HG02571 (cell line): ENCODE measurements at regions not wholly inside any gene's neighbourhood (a gene's known extent, or its start where the extent isn't known, plus 50 kb on each side); places are given as distances from the start of the nearest gene placed in this dataset.

Experiments used
- ATAC-seq: cut with Tn5 transposase; IDR thresholded peaks from one replicate; pipeline ENCODE4 v1.9.1; 2021; ENCODE audit warnings: mild to moderate bottlenecking, moderate library complexity; ENCODE audit not compliant: unreplicated experiment

DNA sequence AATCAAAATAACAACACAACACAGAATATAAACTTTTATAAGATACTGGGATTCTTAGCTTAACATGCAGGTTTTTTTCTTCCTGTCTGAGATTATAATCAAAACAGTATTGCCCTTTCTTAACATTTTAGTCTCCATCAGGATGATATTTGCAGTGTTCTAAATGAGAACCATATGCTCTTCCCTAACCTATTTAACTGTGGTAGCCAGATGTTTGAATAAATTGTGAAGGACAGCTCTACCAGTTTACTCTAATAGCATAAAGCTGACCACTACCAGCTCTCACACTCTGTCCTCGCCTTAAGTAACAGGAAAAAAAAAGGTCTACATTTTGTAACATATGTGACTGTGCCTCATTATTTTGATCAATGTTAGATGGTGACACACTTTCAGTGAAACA is 618.7 kb upstream of the SGCG start:
- no peak for ATAC-seq

DNA sequence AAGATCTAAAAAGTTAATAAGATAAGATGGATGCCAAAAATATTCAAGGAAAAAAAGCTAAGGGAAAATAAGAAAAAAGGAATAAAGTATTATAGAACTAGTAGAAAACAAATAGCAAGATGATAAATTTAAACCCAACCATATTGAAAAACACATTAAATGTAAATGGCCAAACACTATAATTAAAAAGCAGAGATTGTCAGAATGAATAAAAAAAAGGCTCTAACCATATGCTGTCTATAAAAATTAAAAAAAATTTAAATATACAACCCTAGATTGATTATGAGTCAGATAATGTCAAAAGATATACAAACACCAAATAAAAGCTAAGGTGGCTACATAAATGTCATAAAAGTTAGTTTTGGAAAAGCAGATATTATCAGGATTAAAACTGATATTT is 617.5 kb upstream of the SGCG start:
- no peak for ATAC-seq

GRCh38 chr13:22569811-22570210 is 611.0 kb upstream of the SGCG start:
- ATAC-seq, result no peak

DNA sequence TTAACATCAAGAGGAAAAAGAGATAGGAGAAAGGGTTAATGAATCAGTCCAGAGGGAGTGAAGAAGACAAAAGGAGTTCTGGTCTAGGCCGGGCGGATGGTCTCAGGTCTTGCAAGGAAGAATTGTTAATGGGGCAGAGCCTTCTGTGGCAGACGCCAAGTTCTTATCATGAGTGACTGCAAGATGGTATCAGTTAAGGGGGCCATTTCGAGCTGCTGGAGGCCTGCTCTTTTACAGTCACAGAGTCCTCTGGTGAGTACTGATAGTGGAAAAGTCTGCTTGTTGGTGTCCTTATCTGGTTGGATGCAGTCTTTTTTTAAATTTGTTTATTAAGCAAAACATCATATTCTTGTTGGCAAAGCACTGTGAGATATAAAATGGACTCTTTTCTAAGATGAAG is 590.9 kb upstream of the SGCG start:
- no peak for ATAC-seq

DNA sequence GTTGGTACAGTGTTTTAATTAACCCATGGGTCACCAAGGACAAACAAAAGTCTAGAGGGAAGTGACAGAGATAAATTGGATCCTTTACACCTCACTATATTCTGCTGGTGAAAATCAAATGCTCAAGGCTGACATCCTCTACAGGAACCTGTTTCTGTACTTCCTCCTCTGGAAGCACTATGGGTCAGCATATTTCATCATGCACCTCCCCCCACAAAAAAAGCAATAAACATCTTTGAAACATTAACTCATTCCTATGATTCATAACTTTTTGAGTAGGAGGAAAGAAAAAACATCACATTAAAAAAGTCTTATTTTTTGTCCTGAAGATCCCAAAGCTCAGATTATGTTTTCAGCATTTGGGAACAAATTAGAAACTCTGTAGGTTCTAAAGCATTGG is 588.3 kb upstream of the SGCG start:
- ATAC-seq, result no peak

DNA sequence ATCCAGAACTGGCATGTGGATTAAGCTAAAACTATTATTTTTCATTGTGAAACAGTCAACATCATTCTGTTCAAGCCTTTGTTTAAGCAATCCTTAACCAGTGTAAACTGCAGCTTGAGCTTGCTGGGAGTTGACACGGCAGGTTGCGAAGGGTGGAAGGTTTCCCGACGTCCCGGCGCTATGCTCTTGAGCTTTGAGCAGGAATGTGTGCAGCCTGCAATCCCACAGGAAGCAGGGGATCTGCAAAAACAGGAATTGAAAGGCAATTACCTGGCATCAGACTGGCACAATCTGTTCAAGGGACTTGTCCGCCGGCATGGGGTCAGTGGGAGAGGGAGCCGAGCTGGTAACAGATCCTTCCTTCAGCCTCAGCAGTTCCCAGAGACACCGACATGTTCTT is 586.7 kb upstream of the SGCG start:
- no peak for ATAC-seq

- no peak for ATAC-seq
Observed at GRCh38 chr13:22596171-22596863, 584.5 kb upstream of the SGCG start.

GRCh38 chr13:22599156-22599555 is 581.6 kb upstream of the SGCG start:
- no peak for ATAC-seq

DNA sequence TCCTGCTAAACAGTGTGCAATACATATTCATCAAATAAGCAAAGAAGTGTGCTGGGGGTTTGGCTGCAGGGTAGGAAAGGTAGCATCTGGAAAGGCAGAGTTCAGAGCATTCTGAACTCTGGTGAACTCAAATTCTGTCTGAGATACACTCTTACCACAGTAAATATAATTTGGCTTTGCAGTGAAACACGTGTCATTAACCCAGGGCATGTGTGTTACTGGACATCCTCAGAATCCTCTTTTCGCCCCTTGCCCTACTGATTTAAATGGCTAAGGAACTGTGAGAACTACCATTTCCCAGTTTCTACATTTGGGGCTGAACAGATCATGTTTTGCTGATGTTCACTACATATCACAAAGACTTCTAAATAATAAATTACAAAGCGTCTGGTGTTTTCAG is 562.8 kb upstream of the SGCG start:
- ATAC-seq, result no peak

- no peak for ATAC-seq
Observed at GRCh38 chr13:22625691-22626090, 555.1 kb upstream of the SGCG start.

GRCh38 chr13:22629374-22629773 is 551.4 kb upstream of the SGCG start:
- ATAC-seq, result no peak

DNA sequence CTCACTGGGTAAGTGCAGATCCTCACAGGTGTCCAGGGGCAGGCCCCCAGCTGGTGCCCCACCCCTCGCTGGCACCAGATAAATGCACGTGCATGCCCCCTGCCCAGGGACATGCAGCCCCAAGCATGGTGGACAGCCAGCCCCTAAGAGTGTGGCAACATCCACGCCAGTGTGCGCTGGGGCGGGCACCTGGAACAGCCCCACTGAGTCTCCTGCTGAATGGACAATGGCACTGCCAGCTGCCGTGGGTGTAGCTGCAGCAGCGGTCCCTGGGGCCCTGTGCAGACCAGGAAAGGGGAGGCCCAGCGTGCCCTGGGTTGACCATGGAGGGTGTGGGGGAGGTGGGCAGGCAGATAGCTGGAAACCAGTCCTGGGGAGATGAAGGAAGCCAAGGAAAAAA is 538.7 kb upstream of the SGCG start:
- ATAC-seq, result no peak

DNA sequence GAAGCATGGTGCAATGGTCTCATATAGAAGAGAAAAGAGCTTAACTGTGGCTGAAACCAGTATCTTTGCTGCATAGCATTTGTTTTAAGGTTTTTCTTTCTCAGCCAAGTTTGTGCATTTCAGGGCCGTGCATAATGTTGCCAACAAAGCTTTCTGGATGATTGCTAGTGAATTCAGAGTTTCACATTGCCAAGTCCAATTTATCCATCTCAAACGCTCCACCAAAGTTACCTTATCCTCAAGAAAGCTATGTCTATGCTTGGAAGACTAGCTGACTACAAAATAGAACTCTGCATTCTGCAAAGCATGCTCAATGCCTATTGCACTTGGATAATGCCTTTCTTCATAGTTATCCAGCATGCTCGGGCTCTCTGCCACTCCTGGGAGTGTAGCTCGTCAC is 535.8 kb upstream of the SGCG start:
- ATAC-seq, result no peak

DNA sequence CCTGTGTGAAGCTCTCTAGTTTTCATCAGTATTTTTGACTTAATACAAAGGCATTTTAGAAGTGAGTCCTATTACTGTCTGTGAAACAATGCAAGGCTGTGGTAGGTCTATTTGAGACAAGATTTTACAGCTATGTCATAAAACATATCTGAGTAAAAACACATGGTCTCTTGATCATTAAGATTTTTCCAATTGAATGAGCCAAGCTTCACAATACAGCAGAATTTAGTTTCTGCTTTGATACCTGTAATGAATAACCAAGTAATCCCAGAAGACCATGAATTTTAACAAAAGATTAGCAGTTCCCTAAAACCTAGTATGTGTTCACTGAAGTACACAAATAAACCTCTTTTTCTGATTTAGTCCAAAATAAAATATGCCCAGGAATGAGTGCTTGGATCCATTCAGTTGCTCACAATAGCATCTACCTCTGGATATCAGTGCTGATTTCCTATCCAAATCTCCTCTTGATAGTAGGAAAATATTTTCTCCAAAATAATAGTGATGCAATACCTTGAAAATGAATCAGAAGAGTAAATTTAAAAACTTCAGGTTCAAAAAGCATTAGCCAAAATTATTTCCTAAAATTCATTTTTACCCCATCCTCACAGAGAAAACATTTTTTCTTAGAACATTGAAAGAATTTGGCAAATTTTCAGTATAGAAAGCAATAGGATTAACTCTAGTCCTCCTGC is 533.5 kb upstream of the SGCG start:
- no peak for ATAC-seq

DNA sequence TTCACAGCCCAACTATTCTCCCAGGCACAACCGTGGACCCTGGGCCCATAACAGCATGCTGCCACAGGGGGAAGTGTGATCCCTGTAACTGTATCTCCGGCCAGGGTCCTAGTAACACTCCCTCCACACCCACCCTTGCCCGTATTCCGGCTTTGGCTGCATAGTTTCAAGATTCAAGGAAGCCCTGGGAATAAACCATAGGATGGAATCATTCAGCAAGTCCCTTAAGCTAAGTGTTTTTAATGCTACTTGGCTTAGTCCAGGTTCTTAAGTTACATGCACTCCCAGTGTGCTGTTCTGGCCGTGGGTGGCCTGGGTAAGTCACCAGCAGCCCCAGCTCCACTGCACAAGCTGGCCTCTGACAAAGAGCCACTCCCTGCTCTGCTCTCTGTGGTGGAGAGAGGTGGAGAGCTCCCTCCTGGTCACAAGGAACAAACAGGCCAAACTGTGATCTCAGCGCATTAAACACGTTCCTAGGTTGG is 532.4 kb upstream of the SGCG start:
- ATAC-seq, result no peak

GRCh38 chr13:22652796-22653195 is 528.0 kb upstream of the SGCG start:
- no peak for ATAC-seq

GRCh38 chr13:22653866-22654265 is 526.9 kb upstream of the SGCG start:
- no peak for ATAC-seq

DNA sequence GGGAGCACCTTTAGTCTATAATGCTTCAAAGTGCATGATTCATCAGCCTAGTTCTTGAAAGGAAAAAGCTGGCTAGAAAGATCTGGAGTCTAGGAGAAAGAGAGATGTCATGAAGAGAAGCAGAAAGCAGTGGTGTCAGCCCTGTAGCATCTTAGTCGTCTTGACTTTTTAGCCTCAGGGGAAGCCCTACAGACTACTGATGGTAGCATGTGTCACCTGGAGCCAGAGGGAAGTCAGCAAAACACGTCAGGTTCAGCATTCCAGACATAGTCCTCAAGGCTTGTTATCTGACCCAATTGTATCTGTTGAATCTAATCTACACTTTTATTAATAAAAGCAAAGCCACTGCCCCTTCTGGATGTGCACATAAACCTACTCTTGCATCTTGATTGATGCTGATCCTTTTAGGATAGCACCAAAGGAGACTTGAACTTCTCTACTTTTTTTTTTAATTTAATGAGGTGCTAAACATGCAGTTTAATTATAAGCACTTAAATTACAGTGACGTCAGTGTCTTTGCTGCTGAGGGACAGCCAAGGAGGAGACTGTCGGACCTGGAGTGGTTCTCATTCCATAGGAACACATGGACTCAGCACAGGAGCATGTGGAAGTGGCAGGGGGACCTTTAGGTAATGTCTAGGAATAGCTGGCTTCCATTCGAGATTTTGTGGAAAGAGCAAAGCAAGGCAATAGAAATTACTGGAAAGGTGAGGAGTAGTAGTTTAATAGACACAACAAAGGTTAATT is 525.5 kb upstream of the SGCG start:
- ATAC-seq, result no peak

GRCh38 chr13:22662771-22663170 is 518.0 kb upstream of the SGCG start:
- no peak for ATAC-seq

DNA sequence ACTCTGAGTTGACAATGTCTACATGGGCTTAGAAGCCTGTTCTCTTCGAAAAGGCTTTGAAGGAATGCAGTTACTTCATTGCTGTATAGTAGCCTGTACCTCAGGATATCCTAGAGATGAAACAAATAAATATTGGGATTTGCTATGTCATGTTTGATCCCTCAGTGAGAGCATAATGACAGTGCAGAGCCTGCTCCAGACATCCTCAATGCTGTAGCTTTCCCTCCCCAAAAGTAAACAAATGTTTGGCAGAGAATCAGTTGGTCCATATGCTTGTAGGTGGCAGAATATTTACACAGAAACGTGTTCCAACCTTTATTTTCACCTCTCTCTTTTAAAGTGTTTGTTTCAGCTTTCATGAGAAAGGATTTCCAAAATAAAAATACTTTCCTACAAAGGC is 515.3 kb upstream of the SGCG start:
- no peak for ATAC-seq

DNA sequence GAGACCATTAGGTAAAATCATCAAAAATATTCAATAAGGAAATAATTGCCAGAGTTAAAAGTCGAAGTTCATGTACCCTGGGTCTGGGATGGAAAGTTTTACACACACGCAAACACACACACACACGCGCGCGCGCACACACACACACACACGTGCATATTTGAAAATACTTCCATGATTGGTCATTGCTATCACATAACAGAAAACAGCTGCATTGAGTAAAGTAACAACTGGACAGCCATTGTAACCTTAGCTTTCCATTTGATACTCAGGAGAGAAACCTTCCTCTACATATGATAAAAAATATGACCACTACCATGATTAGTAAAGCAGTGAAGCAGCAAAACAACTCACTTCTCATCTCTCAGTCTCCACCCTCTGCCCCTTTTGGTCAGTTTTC is 490.0 kb upstream of the SGCG start:
- no peak for ATAC-seq

GRCh38 chr13:22693691-22694090 is 487.1 kb upstream of the SGCG start:
- no peak for ATAC-seq
